Body of pancreas (tissue), 4 donors: ENCODE measurements at regions not wholly inside any gene's neighbourhood (a gene's known extent, or its start where the extent isn't known, plus 50 kb on each side); places are given as distances from the start of the nearest gene placed in this dataset.

Source experiments
- ATAC-seq: fragments of 150-250 bp; one replicate; pipeline ENCODE4 v1.9.1; 2016
- DNase-seq, 4 donors: peaks; one replicate each; pipeline ENCODE4 v3.0.0-alpha.2; 2019
- H3K27ac ChIP-seq, 4 donors: fragments of 200-600 bp; sonication (generic); 1 replicate in 3 of 4; 2 replicates in 1 of 4; pipeline versions ENCODE4 v1.5.1 to v1.6.1; 2016 to 2019; ENCODE audit warnings: mild to moderate bottlenecking in 1 of 4, mixed read lengths in 1 of 4, moderate library complexity in 1 of 4
- H3K27me3 ChIP-seq, 2 donors: fragments of 200-600 bp; sonication (generic); one replicate each; pipeline ENCODE4 v1.6.0; 2016; ENCODE audit warnings: mild to moderate bottlenecking in 1 of 2
- H3K36me3 ChIP-seq, 2 donors: fragments of 200-600 bp; sonication (generic); replicated peaks in 1 of 2; 2 replicates each; pipeline ENCODE4 v1.5.1; 2016; ENCODE audit warnings: low read depth in 2 of 2; ENCODE audit not compliant: insufficient read depth in 1 of 2
- H3K4me1 ChIP-seq: fragments of 200-600 bp; sonication (generic); one replicate; pipeline ENCODE4 v1.6.0; 2016
- H3K4me3 ChIP-seq, 2 donors: fragments of 200-600 bp; sonication (generic); 1 replicate in 1 of 2; 2 replicates in 1 of 2; pipeline ENCODE4 v1.5.1; 2016 to 2019
- H3K9me3 ChIP-seq, 3 donors: fragments of 200-600 bp; sonication (generic); 1 replicate in 2 of 3; 2 replicates in 1 of 3; pipeline ENCODE4 v1.5.1; 2016
- CTCF ChIP-seq, 7 experiments: fragments of 450-650 bp in 4 of 7; fragments of 200-600 bp in 3 of 7; sonication (generic) in 3 of 7; IDR thresholded peaks; one replicate each; pipeline ENCODE4 v1.5.1; 2016 to 2019; ENCODE audit warnings: antibody characterized with exemption in 7 of 7
- POLR2A ChIP-seq, 3 donors: fragments of 450-650 bp; IDR thresholded peaks; one replicate each; pipeline ENCODE4 v1.6.1; 2016; ENCODE audit warnings: antibody characterized with exemption in 3 of 3, mild to moderate bottlenecking in 2 of 3
- WGBS, 2 donors: methylation state at CpG; one replicate each; pipeline ENCODE4 v1.1.5; 2017; 5-methylcytosine and 5-hydroxymethylcytosine counted together
- intact Hi-C: fragments of 100-400 bp; cut with DNase I; formaldehyde crosslinking; loops from one replicate; pipeline ENCODE4 v1.15.1; 2023

- intact Hi-C loops = no loop called here
- ATAC-seq (no peak), DNase-seq (no peak)
- Histone ChIP-seq H3K27me3 (no peaks in the 10 kb centered on the region), H3K4me1 (no peaks in the 10 kb centered on the region), H3K36me3 (no peaks in the 10 kb centered on the region), H3K27ac (no peak overlapping the region), H3K4me3 (no peak overlapping the region), H3K9me3 (no peaks in the 10 kb centered on the region)
- TF ChIP-seq POLR2A (IDR thresholded peaks at IDR 0.05) (no peak), CTCF (IDR thresholded peaks at IDR 0.05) (no peak)
Measured at GRCh38 chr5:121489972-121490371, 361.7 kb upstream of the FTMT start.

GRCh38 chr5:121497176-121497575 lies 354.5 kb upstream of the FTMT start:
- WGBS, 2 donors = 44 to 59% methylated on average over 1 of the region's 1 CpG
- no peak overlapping the region for H3K27ac ChIP-seq
- DNase-seq (no peak), ATAC-seq (no peak)
- no peak overlapping the region for H3K4me3 ChIP-seq
- no peaks in the 10 kb centered on the region for H3K36me3 ChIP-seq
- no peaks in the 10 kb centered on the region for H3K9me3 ChIP-seq
- TF ChIP-seq POLR2A (IDR thresholded peaks at IDR 0.05) = no peak
- TF ChIP-seq CTCF (IDR thresholded peaks at IDR 0.05) = no peak
- intact Hi-C loops = no loop called here
- no peaks in the 10 kb centered on the region for H3K4me1 ChIP-seq
- no peaks in the 10 kb centered on the region for H3K27me3 ChIP-seq

GRCh38 chr5:121500310-121500709 lies 351.4 kb upstream of the FTMT start:
- no peak for DNase-seq
- no peaks in the 10 kb centered on the region for H3K27me3 ChIP-seq

GRCh38 chr5:121503111-121503840 lies 348.4 kb upstream of the FTMT start:
- no peaks in the 10 kb centered on the region for H3K36me3 ChIP-seq
- 8 to 14% methylated on average over 2 of the region's 2 CpGs for WGBS, 2 donors
- DNase-seq (peak; percentile 18 to 59 (median 34)), ATAC-seq (no peak)
- H3K27me3 ChIP-seq = no peaks in the 10 kb centered on the region
- H3K27ac ChIP-seq = no peak overlapping the region
- H3K4me3 ChIP-seq = no peak overlapping the region
- intact Hi-C loops = no loop called here
- no peaks in the 10 kb centered on the region for H3K9me3 ChIP-seq
- H3K4me1 ChIP-seq = no peaks in the 10 kb centered on the region
- TF ChIP-seq POLR2A (IDR thresholded peaks at IDR 0.05) = no peak
- TF ChIP-seq CTCF (IDR thresholded peaks at IDR 0.05) = no peak

More at GRCh38 chr5:121500310-121500709, 351.4 kb upstream of the FTMT start:
- no peak overlapping the region for H3K4me3 ChIP-seq
- ATAC-seq = no peak
- H3K36me3 ChIP-seq = no peaks in the 10 kb centered on the region
- 70 to 80% methylated on average over 2 of the region's 2 CpGs for WGBS, 2 donors
- no peaks in the 10 kb centered on the region for H3K4me1 ChIP-seq
- no peak overlapping the region for H3K27ac ChIP-seq
- H3K9me3 ChIP-seq = no peaks in the 10 kb centered on the region
- intact Hi-C loops = no loop called here
- no peak for TF ChIP-seq POLR2A (IDR thresholded peaks at IDR 0.05)
- TF ChIP-seq CTCF (IDR thresholded peaks at IDR 0.05) = no peak

GRCh38 chr5:121516997-121517396 lies 334.7 kb upstream of the FTMT start:
- intact Hi-C loops = no loop called here
- H3K4me3 ChIP-seq = no peak overlapping the region
- no peaks in the 10 kb centered on the region for H3K36me3 ChIP-seq
- DNase-seq (no peak), ATAC-seq (no peak)
- no peaks in the 10 kb centered on the region for H3K27me3 ChIP-seq
- H3K9me3 ChIP-seq = no peaks in the 10 kb centered on the region
- no peak for TF ChIP-seq CTCF (IDR thresholded peaks at IDR 0.05)
- no peak for TF ChIP-seq POLR2A (IDR thresholded peaks at IDR 0.05)
- H3K27ac ChIP-seq = no peak overlapping the region
- no peaks in the 10 kb centered on the region for H3K4me1 ChIP-seq
